ENCODE measurements at regions not wholly inside any gene's neighbourhood (a gene's known extent, or its start where the extent isn't known, plus 50 kb on each side); places are given as distances from the start of the nearest gene placed in this dataset.

DNA sequence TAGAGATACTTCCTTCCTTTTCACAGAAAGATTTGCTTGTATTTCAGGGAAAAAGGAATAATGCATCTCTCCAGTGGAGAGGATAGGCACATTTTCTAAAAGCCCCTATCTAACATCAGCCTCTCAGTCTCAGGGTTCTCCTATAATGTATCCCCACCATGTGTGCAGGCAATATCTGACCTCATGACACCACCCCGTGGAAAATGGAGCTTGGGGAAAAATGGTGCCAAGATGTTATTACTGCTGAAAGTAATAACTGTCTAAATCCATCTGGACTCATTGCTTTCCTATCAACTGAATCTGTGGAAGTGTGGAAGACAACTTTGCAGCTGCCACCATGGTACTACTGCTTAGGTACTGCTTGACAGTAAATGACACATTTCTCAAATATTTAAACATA is 574.3 kb downstream of the LRRC70 start:
- no peaks in the 10 kb centered on the region for H3K79me2 ChIP-seq (ENCODE audit: low read depth)
- H3K4me2 ChIP-seq: no peak overlapping the region
- no peaks in the 10 kb centered on the region for H3K36me3 ChIP-seq
- H3K27me3 ChIP-seq: no peaks in the 10 kb centered on the region
- H3K4me3 ChIP-seq: no peak overlapping the region
- H3K4me3 Mint-ChIP-seq: no peak overlapping the region
- H3K9me3 Mint-ChIP-seq: no peaks in the 10 kb centered on the region
- H2AFZ ChIP-seq (replicated peaks): no peak overlapping the region
- no peaks in the 10 kb centered on the region for H3K9me3 ChIP-seq (ENCODE audit: low read depth)
- DNase-seq (ENCODE audit: low spot score): no peak
- no peaks in the 10 kb centered on the region for H3K27me3 Mint-ChIP-seq (ENCODE audit: insufficient read depth, low read depth)
- no peaks in the 10 kb centered on the region for H3K36me3 Mint-ChIP-seq
- no peaks in the 10 kb centered on the region for H3K4me1 Mint-ChIP-seq
- no peaks in the 10 kb centered on the region for H3F3A ChIP-seq (ENCODE audit: low read depth)
- no peak overlapping the region for H3K27ac ChIP-seq
- H3K4me1 ChIP-seq: no peaks in the 10 kb centered on the region
- no peaks in the 10 kb centered on the region for H4K20me1 ChIP-seq (ENCODE audit: low read depth)
- H3K27ac Mint-ChIP-seq: no peak overlapping the region
- H3K9ac ChIP-seq: no peak overlapping the region
- TF ChIP-seq, protein P1, sequence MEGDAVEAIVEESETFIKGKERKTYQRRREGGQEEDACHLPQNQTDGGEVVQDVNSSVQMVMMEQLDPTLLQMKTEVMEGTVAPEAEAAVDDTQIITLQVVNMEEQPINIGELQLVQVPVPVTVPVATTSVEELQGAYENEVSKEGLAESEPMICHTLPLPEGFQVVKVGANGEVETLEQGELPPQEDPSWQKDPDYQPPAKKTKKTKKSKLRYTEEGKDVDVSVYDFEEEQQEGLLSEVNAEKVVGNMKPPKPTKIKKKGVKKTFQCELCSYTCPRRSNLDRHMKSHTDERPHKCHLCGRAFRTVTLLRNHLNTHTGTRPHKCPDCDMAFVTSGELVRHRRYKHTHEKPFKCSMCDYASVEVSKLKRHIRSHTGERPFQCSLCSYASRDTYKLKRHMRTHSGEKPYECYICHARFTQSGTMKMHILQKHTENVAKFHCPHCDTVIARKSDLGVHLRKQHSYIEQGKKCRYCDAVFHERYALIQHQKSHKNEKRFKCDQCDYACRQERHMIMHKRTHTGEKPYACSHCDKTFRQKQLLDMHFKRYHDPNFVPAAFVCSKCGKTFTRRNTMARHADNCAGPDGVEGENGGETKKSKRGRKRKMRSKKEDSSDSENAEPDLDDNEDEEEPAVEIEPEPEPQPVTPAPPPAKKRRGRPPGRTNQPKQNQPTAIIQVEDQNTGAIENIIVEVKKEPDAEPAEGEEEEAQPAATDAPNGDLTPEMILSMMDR (IDR thresholded peaks at IDR 0.05): no peak
- TF ChIP-seq EZH2phosphoT487 (IDR thresholded peaks at IDR 0.05): no peak
- no peak for TF ChIP-seq EZH2 (IDR thresholded peaks at IDR 0.05)

DNA sequence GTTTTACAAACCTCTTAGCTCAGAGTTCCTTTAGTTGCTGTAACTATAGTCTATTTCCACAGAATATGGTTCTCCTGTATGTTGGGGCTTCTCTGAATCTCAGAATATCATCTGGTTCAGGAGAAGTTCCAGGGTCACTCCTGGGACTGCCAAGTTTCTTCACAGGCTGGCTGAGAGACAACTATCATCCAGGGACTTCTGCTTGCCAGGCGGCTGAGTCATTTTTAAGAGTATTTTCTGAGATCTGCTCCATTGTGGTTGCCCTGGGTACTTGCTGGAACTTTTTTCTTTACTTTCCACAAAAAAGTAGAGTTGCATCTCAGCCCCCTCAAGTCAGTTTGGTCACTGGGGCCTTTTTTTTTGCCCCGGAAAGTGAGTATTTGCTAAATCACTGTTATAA is 566.5 kb downstream of the LRRC70 start:
- Mint-ChIP-seq H3K27ac (no peak overlapping the region), H3K4me1 (no peaks in the 10 kb centered on the region), H3K36me3 (no peaks in the 10 kb centered on the region), H3K27me3 (ENCODE audit: insufficient read depth, low read depth) (no peaks in the 10 kb centered on the region), H3K4me3 (no peak overlapping the region), H3K9me3 (no peaks in the 10 kb centered on the region)
- H3K4me1 ChIP-seq: no peaks in the 10 kb centered on the region
- no peak for TF ChIP-seq EZH2 (IDR thresholded peaks at IDR 0.05)
- TF ChIP-seq EZH2phosphoT487 (IDR thresholded peaks at IDR 0.05): no peak
- TF ChIP-seq, protein P1 (IDR thresholded peaks at IDR 0.05): no peak
- no peak overlapping the region for H3K4me3 ChIP-seq
- H3K27ac ChIP-seq: no peak overlapping the region
- no peaks in the 10 kb centered on the region for H3K27me3 ChIP-seq
- no peak for DNase-seq (ENCODE audit: low spot score)
- H3K4me2 ChIP-seq: no peak overlapping the region
- no peaks in the 10 kb centered on the region for H3K9me3 ChIP-seq (ENCODE audit: low read depth)
- no peaks in the 10 kb centered on the region for H3K36me3 ChIP-seq
- no peak overlapping the region for H2AFZ ChIP-seq (replicated peaks)
- no peaks in the 10 kb centered on the region for H3K79me2 ChIP-seq (ENCODE audit: low read depth)
- no peak overlapping the region for H3K9ac ChIP-seq
- H4K20me1 ChIP-seq (ENCODE audit: low read depth): no peaks in the 10 kb centered on the region
- no peaks in the 10 kb centered on the region for H3F3A ChIP-seq (ENCODE audit: low read depth)

DNA sequence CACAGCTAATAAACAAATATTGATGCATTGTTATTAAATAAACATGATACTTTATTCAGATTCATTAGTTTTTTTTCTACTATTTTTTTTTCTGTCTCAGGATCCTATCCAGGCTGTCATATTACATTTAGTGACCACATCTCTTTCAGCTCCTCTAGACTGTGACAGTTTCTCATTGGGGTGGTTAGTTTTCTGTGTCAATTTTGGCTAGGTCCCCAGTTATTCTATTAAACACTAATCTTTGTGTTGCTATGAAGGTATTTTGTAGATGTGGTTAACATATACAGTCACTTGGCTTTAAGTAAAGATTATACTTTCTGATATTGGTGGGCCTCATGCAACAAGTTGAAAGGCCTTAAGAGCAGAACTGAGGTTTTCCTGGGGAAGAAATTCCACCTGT is 563.0 kb downstream of the LRRC70 start:
- no peak for TF ChIP-seq EZH2phosphoT487 (IDR thresholded peaks at IDR 0.05)
- TF ChIP-seq EZH2 (IDR thresholded peaks at IDR 0.05): no peak
- TF ChIP-seq, protein P1 (IDR thresholded peaks at IDR 0.05): no peak
- H3K9ac ChIP-seq: no peak overlapping the region
- H3K9me3 ChIP-seq (ENCODE audit: low read depth): no peaks in the 10 kb centered on the region
- no peak overlapping the region for H3K4me3 ChIP-seq
- H3K27ac ChIP-seq: no peak overlapping the region
- no peaks in the 10 kb centered on the region for H3K36me3 Mint-ChIP-seq
- H3K79me2 ChIP-seq (ENCODE audit: low read depth): no peaks in the 10 kb centered on the region
- H3K27me3 ChIP-seq: no peaks in the 10 kb centered on the region
- no peaks in the 10 kb centered on the region for H4K20me1 ChIP-seq (ENCODE audit: low read depth)
- H3K36me3 ChIP-seq: no peaks in the 10 kb centered on the region
- no peak overlapping the region for H3K4me2 ChIP-seq
- no peak overlapping the region for H3K4me3 Mint-ChIP-seq
- H3K4me1 Mint-ChIP-seq: no peaks in the 10 kb centered on the region
- no peaks in the 10 kb centered on the region for H3K27me3 Mint-ChIP-seq (ENCODE audit: insufficient read depth, low read depth)
- H3K9me3 Mint-ChIP-seq: no peaks in the 10 kb centered on the region
- H3K27ac Mint-ChIP-seq: no peak overlapping the region
- no peaks in the 10 kb centered on the region for H3F3A ChIP-seq (ENCODE audit: low read depth)
- H2AFZ ChIP-seq (replicated peaks): no peak overlapping the region
- DNase-seq (ENCODE audit: low spot score): no peak
- no peaks in the 10 kb centered on the region for H3K4me1 ChIP-seq

DNA sequence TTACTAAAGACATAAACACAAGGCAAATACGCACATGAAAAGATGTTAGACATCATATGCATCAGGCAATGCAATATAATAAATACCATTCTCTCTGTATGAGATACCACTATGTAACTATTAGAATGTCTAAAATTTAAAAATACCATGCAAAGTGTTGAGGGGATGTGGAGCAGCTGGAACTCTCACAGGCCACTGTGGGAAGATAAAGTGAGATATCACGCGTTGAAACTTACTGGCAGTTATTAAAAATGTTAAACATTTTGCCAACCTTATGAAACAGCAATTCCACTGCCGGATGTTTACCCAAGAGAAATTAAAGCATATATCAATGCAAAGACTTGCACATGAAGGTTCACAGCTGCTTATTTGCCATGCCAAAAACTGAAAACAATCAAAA is 556.7 kb downstream of the LRRC70 start:
- no peak overlapping the region for H2AFZ ChIP-seq (replicated peaks)
- no peak overlapping the region for H3K9ac ChIP-seq
- Mint-ChIP-seq H3K36me3 (no peaks in the 10 kb centered on the region), H3K4me3 (no peak overlapping the region), H3K27me3 (ENCODE audit: insufficient read depth, low read depth) (no peaks in the 10 kb centered on the region), H3K27ac (no peak overlapping the region), H3K4me1 (peaks cover 4% of the 10 kb centered on the region), H3K9me3 (no peaks in the 10 kb centered on the region)
- H3K4me2 ChIP-seq: no peak overlapping the region
- H3K4me1 ChIP-seq: no peaks in the 10 kb centered on the region
- H3K36me3 ChIP-seq: no peaks in the 10 kb centered on the region
- no peaks in the 10 kb centered on the region for H3K27me3 ChIP-seq
- H3K9me3 ChIP-seq (ENCODE audit: low read depth): no peaks in the 10 kb centered on the region
- no peaks in the 10 kb centered on the region for H4K20me1 ChIP-seq (ENCODE audit: low read depth)
- H3K79me2 ChIP-seq (ENCODE audit: low read depth): no peaks in the 10 kb centered on the region
- H3K27ac ChIP-seq: no peak overlapping the region
- DNase-seq (ENCODE audit: low spot score): no peak
- H3K4me3 ChIP-seq: no peak overlapping the region
- TF ChIP-seq EZH2phosphoT487 (IDR thresholded peaks at IDR 0.05) (no peak), EZH2 (IDR thresholded peaks at IDR 0.05) (no peak)
- TF ChIP-seq, protein P1 (IDR thresholded peaks at IDR 0.05): no peak
- H3F3A ChIP-seq (ENCODE audit: low read depth): no peaks in the 10 kb centered on the region
